ENCODE measurements at regions not wholly inside any gene's neighbourhood (a gene's known extent, or its start where the extent isn't known, plus 50 kb on each side); places are given as distances from the start of the nearest gene placed in this dataset.

DNA sequence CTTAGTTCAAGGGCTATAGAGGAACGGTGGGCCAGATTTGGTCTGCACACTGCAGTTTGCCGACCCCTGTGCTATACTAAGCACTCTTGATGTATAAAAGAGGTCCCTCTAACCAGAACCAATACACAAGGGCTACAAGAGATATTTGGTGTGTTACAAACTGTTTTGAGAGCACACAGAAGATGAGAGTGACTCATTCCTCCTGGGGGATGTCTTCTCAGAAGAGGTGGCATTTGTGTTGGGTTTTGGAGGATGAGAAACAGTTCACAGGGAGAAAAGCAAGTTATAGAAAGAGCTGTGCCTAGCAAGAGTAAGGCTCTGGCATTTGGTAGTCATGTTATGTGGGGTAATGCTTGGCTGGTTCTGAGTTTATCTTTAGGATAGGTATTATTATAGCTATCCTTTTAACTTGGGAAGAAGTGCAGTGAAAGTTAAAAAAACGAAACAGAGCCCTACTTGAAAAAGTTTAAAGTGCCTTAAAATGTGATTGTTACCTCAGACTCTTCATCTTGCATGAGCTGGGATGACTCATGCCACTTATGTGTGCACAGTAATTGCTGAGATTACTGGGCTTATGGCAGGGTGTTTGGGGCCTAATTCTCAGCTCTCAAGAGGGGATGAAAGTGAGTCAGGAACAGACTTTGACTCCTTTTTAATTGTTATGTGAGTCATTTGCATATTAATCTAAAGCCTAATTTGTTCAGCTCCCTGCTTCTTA, 160.4 kb downstream of the KIF20B start:
- POLR2A ChIA-PET, result no interaction called here
- H3K36me3 ChIP-seq (ENCODE audit: control insufficient read depth in 2 of 3, insufficient read depth in 3 of 3, low read length in 3 of 3), result no peaks in the 10 kb centered on the region
- peaks cover 9 to 23% (median 16%) of the 10 kb centered on the region in 7 donors for H3K4me1 Mint-ChIP-seq
- peaks cover 0 to 12% of the 10 kb centered on the region in 2 donors for H3K4me1 ChIP-seq (ENCODE audit: control insufficient read depth in 2 of 2, insufficient read depth in 2 of 2, low read length in 2 of 2)
- ATAC-seq (no peak), DNase-seq (no peak)
- H3K27ac ChIP-seq (ENCODE audit: low read depth, low read length), result no peak overlapping the region
- intact Hi-C loops (cut with micrococcal nuclease), result loop anchor here (2.0 to 5.0 kb wide), 3 partner anchors 21 to 1011 kb away; partner anchors contain the start of genes KIF20B (in 1 of the 2) and RPP30 (in 1 of the 2)
- H3K9me3 ChIP-seq (ENCODE audit: control insufficient read depth in 2 of 3, low read length in 3 of 3), result no peaks in the 10 kb centered on the region
- H3K27ac Mint-ChIP-seq, result peak overlapping the region in 7 of 9 donors; percentile 6 to 86 (median 66)
- no peaks in the 10 kb centered on the region for H3K27me3 ChIP-seq (ENCODE audit: control insufficient read depth in 2 of 2, insufficient read depth in 2 of 2, low read length in 2 of 2)
- H3K4me3 Mint-ChIP-seq, result peak overlapping the region in 6 of 10 donors; percentile 14 to 83 (median 74)
- no peak overlapping the region for H3K4me3 ChIP-seq (ENCODE audit: low read length)
- H3K36me3 Mint-ChIP-seq, result no peaks in the 10 kb centered on the region
- CTCF ChIA-PET, result no interaction called here
- no peaks in the 10 kb centered on the region for H3K9me3 Mint-ChIP-seq
- peaks cover 0 to 7% (median 0%) of the 10 kb centered on the region in 5 donors for H3K27me3 Mint-ChIP-seq

GRCh38 chr10:89867964-89868363, 166.6 kb downstream of the KIF20B start:
- H3K27me3 Mint-ChIP-seq, result peaks cover 0 to 41% (median 8%) of the 10 kb centered on the region in 5 donors
- H3K27ac ChIP-seq (ENCODE audit: low read depth, low read length), result no peak overlapping the region
- H3K4me3 ChIP-seq (ENCODE audit: low read length), result no peak overlapping the region
- H3K4me3 Mint-ChIP-seq, result no peak overlapping the region
- no peaks in the 10 kb centered on the region for H3K9me3 Mint-ChIP-seq
- H3K9me3 ChIP-seq (ENCODE audit: control insufficient read depth in 2 of 3, low read length in 3 of 3), result no peaks in the 10 kb centered on the region
- no peaks in the 10 kb centered on the region for H3K4me1 Mint-ChIP-seq
- ATAC-seq (no peak), DNase-seq (no peak)
- H3K36me3 ChIP-seq (ENCODE audit: control insufficient read depth in 2 of 3, insufficient read depth in 3 of 3, low read length in 3 of 3), result no peaks in the 10 kb centered on the region
- intact Hi-C loops (cut with micrococcal nuclease), result no loop called here
- H3K36me3 Mint-ChIP-seq, result no peaks in the 10 kb centered on the region
- H3K4me1 ChIP-seq (ENCODE audit: control insufficient read depth in 2 of 2, insufficient read depth in 2 of 2, low read length in 2 of 2), result no peaks in the 10 kb centered on the region
- no peak overlapping the region for H3K27ac Mint-ChIP-seq
- POLR2A ChIA-PET, result no interaction called here
- CTCF ChIA-PET, result no interaction called here
- H3K27me3 ChIP-seq (ENCODE audit: control insufficient read depth in 2 of 2, insufficient read depth in 2 of 2, low read length in 2 of 2), result no peaks in the 10 kb centered on the region

GRCh38 chr10:89869180-89869579, 167.8 kb downstream of the KIF20B start:
- Mint-ChIP-seq H3K9me3 (no peaks in the 10 kb centered on the region), H3K27me3 (peaks cover 0 to 41% (median 11%) of the 10 kb centered on the region in 5 donors), H3K36me3 (no peaks in the 10 kb centered on the region), H3K4me1 (no peaks in the 10 kb centered on the region), H3K4me3 (no peak overlapping the region), H3K27ac (no peak overlapping the region)
- POLR2A ChIA-PET, result no interaction called here
- DNase-seq, result no peak
- Histone ChIP-seq H3K4me3 (ENCODE audit: low read length) (no peak overlapping the region), H3K9me3 (ENCODE audit: control insufficient read depth in 2 of 3, low read length in 3 of 3) (no peaks in the 10 kb centered on the region), H3K4me1 (ENCODE audit: control insufficient read depth in 2 of 2, insufficient read depth in 2 of 2, low read length in 2 of 2) (no peaks in the 10 kb centered on the region), H3K27ac (ENCODE audit: low read depth, low read length) (no peak overlapping the region), H3K36me3 (ENCODE audit: control insufficient read depth in 2 of 3, insufficient read depth in 3 of 3, low read length in 3 of 3) (no peaks in the 10 kb centered on the region), H3K27me3 (ENCODE audit: control insufficient read depth in 2 of 2, insufficient read depth in 2 of 2, low read length in 2 of 2) (no peaks in the 10 kb centered on the region)
- intact Hi-C loops (cut with micrococcal nuclease), result no loop called here
- ATAC-seq, result no peak
- CTCF ChIA-PET, result no interaction called here

DNA sequence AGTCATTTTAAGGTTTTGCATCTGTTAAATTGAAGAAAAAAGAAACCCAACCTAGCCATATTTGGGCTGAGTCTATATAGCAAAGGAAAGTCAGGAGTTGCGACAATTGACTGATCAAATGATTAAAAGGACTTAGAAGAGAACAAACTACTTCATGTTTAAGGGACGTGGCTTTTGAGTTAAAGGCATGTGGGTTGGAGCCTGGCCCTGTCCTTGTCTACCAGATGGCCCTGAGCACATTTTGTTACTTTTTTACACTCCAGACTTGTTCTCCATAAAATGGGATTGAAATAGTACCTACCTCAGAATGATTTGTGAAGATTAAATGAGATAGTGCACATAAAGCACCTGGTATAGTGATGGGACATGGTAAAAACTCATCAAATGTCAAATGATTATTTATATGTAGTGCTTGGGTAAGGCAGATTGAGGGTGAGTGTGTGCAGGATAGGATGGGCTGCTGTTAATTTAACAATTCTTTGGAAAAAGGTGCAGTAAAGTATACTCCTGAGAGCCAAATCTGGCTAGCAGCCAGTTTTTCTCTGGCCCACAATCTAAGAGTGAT, 168.3 kb downstream of the KIF20B start:
- Mint-ChIP-seq H3K36me3 (no peaks in the 10 kb centered on the region), H3K27ac (no peak overlapping the region), H3K4me1 (no peaks in the 10 kb centered on the region), H3K27me3 (peaks cover 0 to 41% (median 12%) of the 10 kb centered on the region in 5 donors), H3K9me3 (no peaks in the 10 kb centered on the region), H3K4me3 (no peak overlapping the region)
- Histone ChIP-seq H3K36me3 (ENCODE audit: control insufficient read depth in 2 of 3, insufficient read depth in 3 of 3, low read length in 3 of 3) (no peaks in the 10 kb centered on the region), H3K4me1 (ENCODE audit: control insufficient read depth in 2 of 2, insufficient read depth in 2 of 2, low read length in 2 of 2) (no peaks in the 10 kb centered on the region), H3K9me3 (ENCODE audit: control insufficient read depth in 2 of 3, low read length in 3 of 3) (no peaks in the 10 kb centered on the region), H3K27ac (ENCODE audit: low read depth, low read length) (no peak overlapping the region), H3K27me3 (ENCODE audit: control insufficient read depth in 2 of 2, insufficient read depth in 2 of 2, low read length in 2 of 2) (no peaks in the 10 kb centered on the region), H3K4me3 (ENCODE audit: low read length) (no peak overlapping the region)
- CTCF ChIA-PET, result no interaction called here
- intact Hi-C loops (cut with micrococcal nuclease), result no loop called here
- POLR2A ChIA-PET, result no interaction called here
- DNase-seq, result no peak
- no peak for ATAC-seq

GRCh38 chr10:89870936-89871335, 169.5 kb downstream of the KIF20B start:
- no peak overlapping the region for H3K4me3 ChIP-seq (ENCODE audit: low read length)
- intact Hi-C loops (cut with micrococcal nuclease), result no loop called here
- no peak overlapping the region for H3K4me3 Mint-ChIP-seq
- no peak for ATAC-seq
- H3K27ac Mint-ChIP-seq, result no peak overlapping the region
- POLR2A ChIA-PET, result no interaction called here
- H3K9me3 Mint-ChIP-seq, result peaks cover 0 to 2% (median 0%) of the 10 kb centered on the region in 11 donors
- CTCF ChIA-PET, result no interaction called here
- H3K4me1 ChIP-seq (ENCODE audit: control insufficient read depth in 2 of 2, insufficient read depth in 2 of 2, low read length in 2 of 2), result no peaks in the 10 kb centered on the region
- H3K9me3 ChIP-seq (ENCODE audit: control insufficient read depth in 2 of 3, low read length in 3 of 3), result no peaks in the 10 kb centered on the region
- no peak overlapping the region for H3K27ac ChIP-seq (ENCODE audit: low read depth, low read length)
- no peaks in the 10 kb centered on the region for H3K4me1 Mint-ChIP-seq
- no peak for DNase-seq
- no peaks in the 10 kb centered on the region for H3K36me3 ChIP-seq (ENCODE audit: control insufficient read depth in 2 of 3, insufficient read depth in 3 of 3, low read length in 3 of 3)
- H3K27me3 Mint-ChIP-seq, result peaks cover 0 to 39% (median 12%) of the 10 kb centered on the region in 5 donors
- no peaks in the 10 kb centered on the region for H3K36me3 Mint-ChIP-seq
- no peaks in the 10 kb centered on the region for H3K27me3 ChIP-seq (ENCODE audit: control insufficient read depth in 2 of 2, insufficient read depth in 2 of 2, low read length in 2 of 2)

- Histone ChIP-seq H3K27ac (ENCODE audit: low read depth, low read length) (no peak overlapping the region), H3K36me3 (ENCODE audit: control insufficient read depth in 2 of 3, insufficient read depth in 3 of 3, low read length in 3 of 3) (no peaks in the 10 kb centered on the region), H3K4me1 (ENCODE audit: control insufficient read depth in 2 of 2, insufficient read depth in 2 of 2, low read length in 2 of 2) (no peaks in the 10 kb centered on the region), H3K27me3 (ENCODE audit: control insufficient read depth in 2 of 2, insufficient read depth in 2 of 2, low read length in 2 of 2) (no peaks in the 10 kb centered on the region), H3K4me3 (ENCODE audit: low read length) (no peak overlapping the region), H3K9me3 (ENCODE audit: control insufficient read depth in 2 of 3, low read length in 3 of 3) (no peaks in the 10 kb centered on the region)
- intact Hi-C loops (cut with micrococcal nuclease), result no loop called here
- ATAC-seq (no peak), DNase-seq (no peak)
- H3K9me3 Mint-ChIP-seq, result peaks cover 0 to 2% (median 0%) of the 10 kb centered on the region in 11 donors
- peaks cover 0 to 32% (median 12%) of the 10 kb centered on the region in 5 donors for H3K27me3 Mint-ChIP-seq
- POLR2A ChIA-PET, result no interaction called here
- H3K36me3 Mint-ChIP-seq, result no peaks in the 10 kb centered on the region
- H3K4me3 Mint-ChIP-seq, result no peak overlapping the region
- H3K4me1 Mint-ChIP-seq, result no peaks in the 10 kb centered on the region
- H3K27ac Mint-ChIP-seq, result no peak overlapping the region
- CTCF ChIA-PET, result no interaction called here
Observed at GRCh38 chr10:89873055-89873454, 171.7 kb downstream of the KIF20B start.

GRCh38 chr10:89875557-89875956, 174.2 kb downstream of the KIF20B start:
- H3K27me3 Mint-ChIP-seq, result peaks cover 0 to 17% (median 5%) of the 10 kb centered on the region in 5 donors

More at GRCh38 chr10:89875557-89875956, 174.2 kb downstream of the KIF20B start:
- Histone ChIP-seq H3K9me3 (ENCODE audit: control insufficient read depth in 2 of 3, low read length in 3 of 3) (no peaks in the 10 kb centered on the region), H3K36me3 (ENCODE audit: control insufficient read depth in 2 of 3, insufficient read depth in 3 of 3, low read length in 3 of 3) (no peaks in the 10 kb centered on the region), H3K4me1 (ENCODE audit: control insufficient read depth in 2 of 2, insufficient read depth in 2 of 2, low read length in 2 of 2) (no peaks in the 10 kb centered on the region), H3K27ac (ENCODE audit: low read depth, low read length) (no peak overlapping the region), H3K27me3 (ENCODE audit: control insufficient read depth in 2 of 2, insufficient read depth in 2 of 2, low read length in 2 of 2) (no peaks in the 10 kb centered on the region), H3K4me3 (ENCODE audit: low read length) (no peak overlapping the region)
- ChIA-PET POLR2A (no interaction called here), CTCF (no interaction called here)
- H3K36me3 Mint-ChIP-seq, result no peaks in the 10 kb centered on the region
- peaks cover 0 to 2% (median 0%) of the 10 kb centered on the region in 11 donors for H3K9me3 Mint-ChIP-seq
- no peak overlapping the region for H3K4me3 Mint-ChIP-seq
- H3K27ac Mint-ChIP-seq, result no peak overlapping the region
- no peak for ATAC-seq
- no peaks in the 10 kb centered on the region for H3K4me1 Mint-ChIP-seq
- intact Hi-C loops (cut with micrococcal nuclease), result no loop called here
- DNase-seq, result no peak
